A549 (cell line): ENCODE measurements at regions not wholly inside any gene's neighbourhood (a gene's known extent, or its start where the extent isn't known, plus 50 kb on each side); places are given as distances from the start of the nearest gene placed in this dataset.

ENCODE experiments used
- ATAC-seq, 2 experiments: fragments of 200-7000 bp in 1 of 2; fragments of >200 bp in 1 of 2; cut with Nextera tagmentation in 1 of 2; cut with Tn5 transposase in 1 of 2; 3 replicates each; pipeline versions ENCODE4 v1.8.0 to v1.9.1; 2018 to 2020; ENCODE audit warnings: mild to moderate bottlenecking in 1 of 2, moderate library complexity in 1 of 2
- CTCF ChIA-PET: fragments of 300-600 bp; sonication (Branson Sonifier 250); formaldehyde crosslinking; extraction: SDS; loops from one replicate; lab custom pipeline; 2021; ENCODE audit warnings: antibody characterized with exemption, inconsistent platforms; lab: Yijun Ruan, JAX
- POLR2A ChIA-PET: fragments of 350-600 bp; formaldehyde crosslinking; extraction: SDS; loops from one replicate; lab custom pipeline; 2021; ENCODE audit warnings: antibody characterized with exemption, inconsistent platforms; lab: Yijun Ruan, JAX
- DNase-seq, 2 experiments: peaks; one replicate each; pipeline versions ENCODE4 v3.0.0 to v3.0.0-alpha.2; 2011 to 2016; ENCODE audit warnings: low read depth in 1 of 2, low spot score in 1 of 2
- FAIRE-seq: peaks from 2 replicates; lab custom pipeline; 2011; peaks lifted over from hg19 to GRCh38; lab: Jason Lieb, UNC
- H3K27ac ChIP-seq, 2 experiments: fragments of >200 bp; sonication (Bioruptor Twin); formaldehyde crosslinking; 3 replicates each; pipeline ENCODE4 v1.5.1; 2016 to 2017
- H3K4me1 ChIP-seq: fragments of >200 bp; sonication (Bioruptor Twin); formaldehyde crosslinking; 3 replicates; pipeline ENCODE4 v1.6.1; 2016
- H3K4me2 ChIP-seq: fragments of >200 bp; sonication (Bioruptor Twin); formaldehyde crosslinking; 3 replicates; pipeline ENCODE4 v1.6.1; 2016
- H3K4me3 ChIP-seq: fragments of >200 bp; sonication (Bioruptor Twin); formaldehyde crosslinking; 3 replicates; pipeline ENCODE4 v1.5.1; 2016
- H3K9me3 ChIP-seq: fragments of >200 bp; sonication (Bioruptor Twin); formaldehyde crosslinking; 3 replicates; pipeline ENCODE4 v1.6.1; 2016
- BHLHE40 ChIP-seq: IDR thresholded peaks from 2 replicates; pipeline ENCODE4 v1.6.1; 2012; ENCODE audit warnings: low read depth, low read length, inconsistent platforms
- CBX2 ChIP-seq: fragments of 200-600 bp; sonication (generic); IDR thresholded peaks from 2 replicates; pipeline ENCODE4 v1.6.1; 2016; ENCODE audit warnings: low read depth, mild to moderate bottlenecking, borderline replicate concordance
- CBX8 ChIP-seq: fragments of 200-600 bp; sonication (generic); IDR thresholded peaks from 2 replicates; pipeline ENCODE4 v1.6.1; 2016
- CEBPB ChIP-seq, 2 experiments: fragments of >200 bp in 1 of 2; sonication (Bioruptor Twin) in 1 of 2; formaldehyde crosslinking in 1 of 2; IDR thresholded peaks; 2 replicates each; pipeline ENCODE4 v1.6.1; 2012 to 2016
- EHF ChIP-seq: fragments of 250-450 bp; sonication (Bioruptor Pico); IDR thresholded peaks from 2 replicates; pipeline ENCODE4 v1.5.0; 2020; ENCODE audit warnings: mild to moderate bottlenecking
- FOSL2 ChIP-seq, 2 experiments: fragments of 450-650 bp in 1 of 2; fragments of >200 bp in 1 of 2; sonication (Bioruptor Twin) in 1 of 2; formaldehyde crosslinking; IDR thresholded peaks; 2 replicates each; pipeline versions ENCODE4 v1.5.0 to v1.6.1; 2016 to 2020; ENCODE audit warnings: mild to moderate bottlenecking in 1 of 2, moderate library complexity in 1 of 2
- KDM1A ChIP-seq: fragments of 200-600 bp; sonication (generic); IDR thresholded peaks from 2 replicates; pipeline ENCODE4 v1.6.1; 2016; ENCODE audit warnings: low read depth, mild to moderate bottlenecking
- MYC ChIP-seq: IDR thresholded peaks from 2 replicates; pipeline ENCODE4 v1.6.1; 2012; ENCODE audit warnings: mild to moderate bottlenecking, inconsistent platforms, low read length, improper control_type of control experiment, borderline replicate concordance
- NPAS2 ChIP-seq: fragments of 250-450 bp; sonication (Bioruptor Pico); IDR thresholded peaks from 2 replicates; pipeline ENCODE4 v1.8.0; 2022; ENCODE audit warnings: mild to moderate bottlenecking, moderate library complexity, borderline replicate concordance
- NR3C1 ChIP-seq: fragments of >200 bp; sonication (Bioruptor Twin); formaldehyde crosslinking; IDR thresholded peaks from 3 replicates; pipeline ENCODE4 v1.6.1; 2017
- POLR2A ChIP-seq: IDR thresholded peaks from 2 replicates; pipeline ENCODE4 v1.6.1; 2012; ENCODE audit warnings: mild to moderate bottlenecking, low read length
- TFCP2L1 ChIP-seq: fragments of 250-450 bp; sonication (Bioruptor Pico); IDR thresholded peaks from 2 replicates; pipeline ENCODE4 v1.5.0; 2021; ENCODE audit warnings: mild to moderate bottlenecking
- ZC3H11A ChIP-seq: fragments of 450-650 bp; IDR thresholded peaks from 2 replicates; pipeline ENCODE4 v1.6.1; 2014; ENCODE audit warnings: antibody characterized with exemption, mild to moderate bottlenecking
- ZFP36 ChIP-seq: fragments of 450-650 bp; IDR thresholded peaks from 2 replicates; pipeline ENCODE4 v1.6.1; 2014; ENCODE audit warnings: borderline replicate concordance; ENCODE audit not compliant: partially characterized antibody
- WGBS: methylation state at CpG from one replicate; pipeline ENCODE4 v1.1.6; 2017; ENCODE audit errors: missing lambda C conversion rate; 5-methylcytosine and 5-hydroxymethylcytosine counted together
- TF ChIP-seq, protein P1 (sequence below): fragments of 450-650 bp; IDR thresholded peaks from 2 replicates; pipeline ENCODE4 v1.6.1; 2014; ENCODE audit warnings: antibody characterized with exemption
- TF ChIP-seq, protein P2 (sequence below): fragments of 250-450 bp; sonication (Bioruptor Pico); IDR thresholded peaks from 2 replicates; pipeline ENCODE4 v1.5.0; 2021; ENCODE audit warnings: mild to moderate bottlenecking, moderate library complexity, borderline replicate concordance

DNA sequence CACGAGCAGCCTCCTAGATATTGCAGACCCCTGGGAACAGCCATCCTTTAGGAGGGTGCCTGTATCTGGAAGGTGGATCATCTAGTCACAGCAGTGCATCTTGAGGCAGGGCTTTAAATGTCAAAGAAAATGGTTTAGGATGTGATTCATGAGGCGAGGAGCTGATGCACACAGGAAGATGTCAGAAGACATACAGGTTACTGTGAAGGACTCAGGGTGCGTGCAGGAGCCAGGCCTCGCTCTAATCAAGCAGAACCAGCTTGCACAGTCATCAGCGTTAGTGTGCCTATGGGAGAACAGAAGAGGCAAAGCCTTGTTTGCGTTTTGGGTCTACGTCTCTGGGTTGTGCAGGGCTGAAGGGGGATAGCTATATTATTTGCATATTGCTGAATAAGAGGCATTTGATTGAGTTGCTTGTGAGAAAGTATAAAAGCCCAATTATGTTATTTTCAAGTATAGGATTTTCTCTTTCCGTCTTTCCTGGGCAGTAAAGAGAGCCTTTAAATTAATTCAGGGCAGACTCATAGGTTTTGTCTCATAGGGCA is 77.3 kb upstream of the RPH3A start:
- ATAC-seq = peak in 1 of 2 experiments; percentile 45; a peak in 1 of 6 replicates
- CTCF ChIA-PET = interaction anchor here (1.4 kb wide), 1 partner anchor 14 kb away, joined by 4 read pairs; no protein-coding TSS in a partner anchor

DNA sequence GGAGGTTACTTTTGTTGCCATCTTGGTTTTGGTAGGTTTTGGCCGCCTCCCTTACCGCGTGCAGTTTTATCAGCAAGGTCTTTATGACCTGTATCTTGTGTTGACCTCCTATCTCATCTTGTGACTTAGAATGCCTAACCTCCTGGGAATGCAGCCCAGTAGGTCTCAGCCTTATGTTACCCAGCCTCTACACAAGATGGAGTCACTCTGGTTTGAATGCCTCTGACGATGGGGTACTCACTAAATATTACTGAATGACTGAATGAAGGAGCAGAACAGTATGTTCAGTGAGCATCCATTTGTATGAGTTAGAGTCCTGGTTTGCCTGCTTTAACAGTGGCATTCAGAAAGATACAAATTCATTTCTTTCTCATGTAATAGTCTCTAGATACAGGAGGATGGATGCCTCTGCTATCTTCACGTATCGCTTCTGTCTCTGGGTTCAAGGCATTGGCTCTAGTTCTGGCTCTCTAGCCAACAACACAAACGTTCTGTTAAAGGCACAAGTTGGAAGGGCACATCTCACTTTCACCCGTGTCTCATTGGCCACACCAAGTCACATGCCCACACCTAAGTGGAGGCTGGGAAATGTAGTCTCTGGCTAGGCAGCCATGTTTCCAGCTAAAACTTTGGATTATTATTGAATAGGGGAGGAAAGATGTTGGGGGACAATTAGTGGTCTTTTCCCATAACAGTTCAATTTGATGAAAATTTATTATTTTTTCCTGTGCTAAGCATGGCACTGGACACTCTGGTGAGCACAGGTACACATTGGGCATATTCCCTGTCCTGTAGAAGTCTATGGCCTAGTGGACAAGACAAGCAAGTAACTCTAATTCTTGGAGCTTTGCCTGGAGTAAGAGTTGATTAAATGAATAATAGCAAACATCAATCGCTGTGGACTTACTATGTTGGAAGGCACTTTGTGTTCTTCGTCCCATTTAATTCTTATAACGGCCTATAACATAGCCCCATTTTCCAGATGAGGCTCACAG is 75.2 kb upstream of the RPH3A start:
- ChIA-PET POLR2A (no interaction called here), CTCF (interaction anchor here (0.6 kb wide), 1 partner anchor 8 kb away, joined by 3 read pairs; no protein-coding TSS in a partner anchor)
- Histone ChIP-seq H3K4me2 (peak overlapping the region; percentile 29; the same call in 1 of the 3 replicates), H3K4me3 (no peak overlapping the region), H3K9me3 (no peaks in the 10 kb centered on the region), H3K4me1 (no peaks in the 10 kb centered on the region; the same call in 2 of the 3 replicates), H3K27ac (no peak overlapping the region)
- FAIRE-seq = no peak
- ATAC-seq = peak; percentile 78 to 97; a peak in 4 of 6 replicates
- TF ChIP-seq KDM1A = no peak
- TF ChIP-seq, protein P1, sequence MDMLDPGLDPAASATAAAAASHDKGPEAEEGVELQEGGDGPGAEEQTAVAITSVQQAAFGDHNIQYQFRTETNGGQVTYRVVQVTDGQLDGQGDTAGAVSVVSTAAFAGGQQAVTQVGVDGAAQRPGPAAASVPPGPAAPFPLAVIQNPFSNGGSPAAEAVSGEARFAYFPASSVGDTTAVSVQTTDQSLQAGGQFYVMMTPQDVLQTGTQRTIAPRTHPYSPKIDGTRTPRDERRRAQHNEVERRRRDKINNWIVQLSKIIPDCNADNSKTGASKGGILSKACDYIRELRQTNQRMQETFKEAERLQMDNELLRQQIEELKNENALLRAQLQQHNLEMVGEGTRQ = peak; percentile 87
- 55% methylated on average over 11 of the region's 11 CpGs for WGBS
- peak; percentile 25 to 60 for DNase-seq

More for the DNA sequence above, 77.3 kb upstream of the RPH3A start:
- TF ChIP-seq CBX2 = no peak
- no peak for TF ChIP-seq CBX8
- no peak for TF ChIP-seq CEBPB (IDR thresholded peaks at IDR 0.05)
- no peak for TF ChIP-seq NR3C1
- TF ChIP-seq POLR2A = no peak
- TF ChIP-seq BHLHE40 = no peak
- TF ChIP-seq, protein P2, sequence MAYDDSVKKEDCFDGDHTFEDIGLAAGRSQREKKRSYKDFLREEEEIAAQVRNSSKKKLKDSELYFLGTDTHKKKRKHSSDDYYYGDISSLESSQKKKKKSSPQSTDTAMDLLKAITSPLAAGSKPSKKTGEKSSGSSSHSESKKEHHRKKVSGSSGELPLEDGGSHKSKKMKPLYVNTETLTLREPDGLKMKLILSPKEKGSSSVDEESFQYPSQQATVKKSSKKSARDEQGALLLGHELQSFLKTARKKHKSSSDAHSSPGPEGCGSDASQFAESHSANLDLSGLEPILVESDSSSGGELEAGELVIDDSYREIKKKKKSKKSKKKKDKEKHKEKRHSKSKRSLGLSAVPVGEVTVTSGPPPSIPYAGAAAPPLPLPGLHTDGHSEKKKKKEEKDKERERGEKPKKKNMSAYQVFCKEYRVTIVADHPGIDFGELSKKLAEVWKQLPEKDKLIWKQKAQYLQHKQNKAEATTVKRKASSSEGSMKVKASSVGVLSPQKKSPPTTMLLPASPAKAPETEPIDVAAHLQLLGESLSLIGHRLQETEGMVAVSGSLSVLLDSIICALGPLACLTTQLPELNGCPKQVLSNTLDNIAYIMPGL (CRISPR knock-in tag) = no peak
- no peak for DNase-seq
- Histone ChIP-seq H3K4me3 (no peak overlapping the region), H3K27ac (no peak overlapping the region), H3K9me3 (no peaks in the 10 kb centered on the region), H3K4me2 (no peak overlapping the region), H3K4me1 (peaks cover 12% of the 10 kb centered on the region; the same call in 2 of the 3 replicates)
- 46% methylated on average over 8 of the region's 8 CpGs for WGBS
- no peak for FAIRE-seq
- POLR2A ChIA-PET = no interaction called here

DNA sequence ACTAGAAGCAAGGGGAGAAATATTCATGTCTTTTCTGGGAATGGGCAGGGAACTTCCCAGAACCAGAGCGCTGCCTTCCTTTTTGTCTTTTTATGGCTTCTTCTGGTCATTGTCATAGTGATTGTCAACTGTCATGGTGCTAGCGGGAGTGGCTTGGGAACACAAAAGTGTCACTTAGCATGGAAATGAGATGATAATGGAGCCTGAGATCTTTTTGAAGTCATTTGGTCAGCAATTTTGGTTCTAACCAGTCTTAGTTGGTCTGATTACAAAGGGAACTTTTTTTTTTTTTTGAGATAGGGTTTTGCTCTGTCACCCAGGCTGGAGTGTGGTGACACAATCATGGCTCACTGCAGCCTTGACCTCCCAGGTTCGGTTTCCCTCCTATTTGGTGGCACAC is 62.7 kb upstream of the RPH3A start:
- DNase-seq (no peak), FAIRE-seq (no peak), ATAC-seq (no peak)
- WGBS = 54% methylated on average over 3 of the region's 3 CpGs
- ChIA-PET POLR2A (no interaction called here), CTCF (no interaction called here)
- H3K4me1 ChIP-seq = no peaks in the 10 kb centered on the region
- H3K4me2 ChIP-seq = no peak overlapping the region
- TF ChIP-seq ZFP36 = no peak
- no peak for TF ChIP-seq EHF (CRISPR knock-in tag)
- no peak for TF ChIP-seq MYC
- TF ChIP-seq, protein P1 = no peak
- TF ChIP-seq TFCP2L1 (CRISPR knock-in tag) = no peak
- no peak for TF ChIP-seq FOSL2 (IDR thresholded peaks at IDR 0.05)
- no peak for TF ChIP-seq FOSL2 (CRISPR knock-in tag; IDR thresholded peaks at IDR 0.05)
- TF ChIP-seq NPAS2 (CRISPR knock-in tag) = no peak
- no peak for TF ChIP-seq ZC3H11A
- no peak overlapping the region for H3K27ac ChIP-seq
- no peak overlapping the region for H3K4me3 ChIP-seq
- H3K9me3 ChIP-seq = no peaks in the 10 kb centered on the region
